ENCODE measurements at regions not wholly inside any gene's neighbourhood (a gene's known extent, or its start where the extent isn't known, plus 50 kb on each side); places are given as distances from the start of the nearest gene placed in this dataset.

DNA sequence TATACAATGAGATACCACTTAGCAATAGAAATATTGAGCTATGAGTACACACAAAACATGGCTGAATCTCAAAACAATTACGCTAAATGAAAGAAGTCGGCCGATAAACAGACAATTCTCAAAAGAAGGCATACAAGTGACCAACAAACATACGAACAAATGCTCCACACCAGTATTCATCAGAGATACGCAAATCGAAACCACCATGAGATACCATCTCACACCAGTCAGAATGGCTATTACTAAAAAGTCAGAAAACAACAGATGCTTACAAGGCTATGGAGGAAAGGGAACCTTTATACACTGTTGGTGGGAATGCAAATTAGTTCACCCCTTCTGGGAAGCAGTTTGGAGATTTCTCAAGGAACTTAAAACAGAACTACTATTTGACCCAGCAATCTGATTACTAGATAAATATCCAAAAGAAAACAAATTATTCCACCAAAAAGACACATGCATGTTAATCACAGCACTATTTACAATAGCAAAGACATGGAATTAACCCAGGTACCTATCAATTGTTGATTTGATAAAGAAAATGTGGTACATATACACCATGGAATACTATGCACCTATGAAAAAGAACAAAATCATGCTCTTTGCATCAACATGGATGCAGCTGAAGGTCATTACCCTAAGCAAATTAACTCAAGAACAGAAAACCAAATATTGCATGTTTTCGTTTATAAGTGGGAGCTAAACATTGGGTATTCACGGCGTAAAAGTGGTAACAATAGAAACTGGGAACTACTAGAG is 90.9 kb upstream of the GRAMD1B start (continued):
- TF ChIP-seq, protein P1, sequence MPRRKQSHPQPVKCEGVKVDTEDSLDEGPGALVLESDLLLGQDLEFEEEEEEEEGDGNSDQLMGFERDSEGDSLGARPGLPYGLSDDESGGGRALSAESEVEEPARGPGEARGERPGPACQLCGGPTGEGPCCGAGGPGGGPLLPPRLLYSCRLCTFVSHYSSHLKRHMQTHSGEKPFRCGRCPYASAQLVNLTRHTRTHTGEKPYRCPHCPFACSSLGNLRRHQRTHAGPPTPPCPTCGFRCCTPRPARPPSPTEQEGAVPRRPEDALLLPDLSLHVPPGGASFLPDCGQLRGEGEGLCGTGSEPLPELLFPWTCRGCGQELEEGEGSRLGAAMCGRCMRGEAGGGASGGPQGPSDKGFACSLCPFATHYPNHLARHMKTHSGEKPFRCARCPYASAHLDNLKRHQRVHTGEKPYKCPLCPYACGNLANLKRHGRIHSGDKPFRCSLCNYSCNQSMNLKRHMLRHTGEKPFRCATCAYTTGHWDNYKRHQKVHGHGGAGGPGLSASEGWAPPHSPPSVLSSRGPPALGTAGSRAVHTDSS (CRISPR knock-in tag; conservative IDR thresholded peaks at IDR 0.05), result no peak
- TF ChIP-seq PPARG (CRISPR knock-in tag; conservative IDR thresholded peaks at IDR 0.05) (no peak), ZNF724P (CRISPR knock-in tag; IDR thresholded peaks at IDR 0.05; ENCODE audit: borderline replicate concordance) (no peak)

DNA sequence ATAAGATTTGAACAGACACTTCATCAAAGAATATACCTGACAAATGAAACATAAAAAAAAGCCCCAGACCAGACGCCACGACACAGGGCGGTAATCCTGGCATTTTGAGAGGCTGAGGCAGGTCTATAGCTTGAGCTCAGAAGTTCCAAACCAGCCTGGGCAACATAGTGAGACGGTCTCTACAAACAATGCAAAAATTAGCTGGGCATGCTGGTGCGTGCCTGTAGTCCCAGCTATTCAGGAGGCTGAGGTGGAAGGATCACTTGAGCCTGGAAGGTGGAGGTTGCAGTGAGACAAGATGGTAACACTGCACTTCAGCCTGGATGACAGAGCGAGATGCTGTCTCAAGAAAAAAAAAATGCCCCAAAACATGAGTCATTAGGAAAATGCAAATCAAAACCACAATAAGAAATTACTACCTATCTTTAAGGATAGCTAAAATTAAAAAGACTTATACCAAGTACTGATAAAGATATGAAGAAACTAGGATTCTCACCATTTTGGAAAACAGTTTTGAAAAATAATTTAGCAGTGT is 91.7 kb upstream of the GRAMD1B start:
- Histone ChIP-seq H3K27me3 (ENCODE audit: control insufficient read depth in 1 of 2, insufficient read depth in 2 of 2, low read length in 2 of 2) (no peaks in the 10 kb centered on the region; a peak in 1 of 5 replicates), H3K4me1 (ENCODE audit: insufficient read depth, low read length) (no peaks in the 10 kb centered on the region), H3K36me3 (replicated peaks in 1 of 2; ENCODE audit: control insufficient read depth in 1 of 2, insufficient read depth in 2 of 2, low read length in 2 of 2) (no peaks in the 10 kb centered on the region), H3K9me3 (ENCODE audit: low read length) (no peaks in the 10 kb centered on the region), H3K4me2 (ENCODE audit: low read depth, low read length) (no peak overlapping the region), H2AFZ (ENCODE audit: low read length) (no peak overlapping the region), H3K4me3 (replicated peaks in 1 of 3; ENCODE audit: insufficient read depth in 1 of 3, low read depth in 2 of 3, low read length in 3 of 3) (no peak overlapping the region), H3K27ac (ENCODE audit: extremely low read length, insufficient read depth, low read length) (no peak overlapping the region), H3K79me2 (ENCODE audit: insufficient read depth, low read length) (no peaks in the 10 kb centered on the region), H3K9ac (ENCODE audit: insufficient read depth, low read depth, low read length) (no peak overlapping the region), H4K20me1 (ENCODE audit: insufficient read depth, low read length) (no peaks in the 10 kb centered on the region)
- intact Hi-C loops (cut with micrococcal nuclease; ENCODE audit: unreplicated experiment), result no loop called here
- no peak for FAIRE-seq
- BruUV-seq (replicated peaks), result no TSS peak
- ChIA-PET CTCF (ENCODE audit: low intra/inter-chr PET ratio, low total read pairs) (no interaction called here), POLR2A (no interaction called here)
- in situ Hi-C loops (cut with HindIII; ENCODE audit: extremely low pct_ligation_motif_present, low pct_unique_long_range_greater_than_20kb), result no loop called here
- WGBS (ENCODE audit: low lambda C conversion rate), result 3% methylated on average over 6 of the region's 6 CpGs
- no peak for DNase-seq (ENCODE audit: low spot score)
- ATAC-seq, result no peak
- TF ChIP-seq SETDB1 (CRISPR knock-in tag; IDR thresholded peaks at IDR 0.05; ENCODE audit: borderline replicate concordance), result no peak
- TF ChIP-seq, protein P2, sequence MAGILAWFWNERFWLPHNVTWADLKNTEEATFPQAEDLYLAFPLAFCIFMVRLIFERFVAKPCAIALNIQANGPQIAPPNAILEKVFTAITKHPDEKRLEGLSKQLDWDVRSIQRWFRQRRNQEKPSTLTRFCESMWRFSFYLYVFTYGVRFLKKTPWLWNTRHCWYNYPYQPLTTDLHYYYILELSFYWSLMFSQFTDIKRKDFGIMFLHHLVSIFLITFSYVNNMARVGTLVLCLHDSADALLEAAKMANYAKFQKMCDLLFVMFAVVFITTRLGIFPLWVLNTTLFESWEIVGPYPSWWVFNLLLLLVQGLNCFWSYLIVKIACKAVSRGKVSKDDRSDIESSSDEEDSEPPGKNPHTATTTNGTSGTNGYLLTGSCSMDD (CRISPR knock-in tag; IDR thresholded peaks at IDR 0.05), result no peak
- TF ChIP-seq, protein P3, sequence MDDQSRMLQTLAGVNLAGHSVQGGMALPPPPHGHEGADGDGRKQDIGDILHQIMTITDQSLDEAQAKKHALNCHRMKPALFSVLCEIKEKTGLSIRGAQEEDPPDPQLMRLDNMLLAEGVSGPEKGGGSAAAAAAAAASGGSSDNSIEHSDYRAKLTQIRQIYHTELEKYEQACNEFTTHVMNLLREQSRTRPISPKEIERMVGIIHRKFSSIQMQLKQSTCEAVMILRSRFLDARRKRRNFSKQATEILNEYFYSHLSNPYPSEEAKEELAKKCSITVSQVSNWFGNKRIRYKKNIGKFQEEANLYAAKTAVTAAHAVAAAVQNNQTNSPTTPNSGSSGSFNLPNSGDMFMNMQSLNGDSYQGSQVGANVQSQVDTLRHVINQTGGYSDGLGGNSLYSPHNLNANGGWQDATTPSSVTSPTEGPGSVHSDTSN (CRISPR knock-in tag; IDR thresholded peaks at IDR 0.05; ENCODE audit: borderline replicate concordance), result no peak
- TF ChIP-seq RNF2 (conservative IDR thresholded peaks at IDR 0.05; ENCODE audit: low read depth), result no peak
- TF ChIP-seq, protein P4, sequence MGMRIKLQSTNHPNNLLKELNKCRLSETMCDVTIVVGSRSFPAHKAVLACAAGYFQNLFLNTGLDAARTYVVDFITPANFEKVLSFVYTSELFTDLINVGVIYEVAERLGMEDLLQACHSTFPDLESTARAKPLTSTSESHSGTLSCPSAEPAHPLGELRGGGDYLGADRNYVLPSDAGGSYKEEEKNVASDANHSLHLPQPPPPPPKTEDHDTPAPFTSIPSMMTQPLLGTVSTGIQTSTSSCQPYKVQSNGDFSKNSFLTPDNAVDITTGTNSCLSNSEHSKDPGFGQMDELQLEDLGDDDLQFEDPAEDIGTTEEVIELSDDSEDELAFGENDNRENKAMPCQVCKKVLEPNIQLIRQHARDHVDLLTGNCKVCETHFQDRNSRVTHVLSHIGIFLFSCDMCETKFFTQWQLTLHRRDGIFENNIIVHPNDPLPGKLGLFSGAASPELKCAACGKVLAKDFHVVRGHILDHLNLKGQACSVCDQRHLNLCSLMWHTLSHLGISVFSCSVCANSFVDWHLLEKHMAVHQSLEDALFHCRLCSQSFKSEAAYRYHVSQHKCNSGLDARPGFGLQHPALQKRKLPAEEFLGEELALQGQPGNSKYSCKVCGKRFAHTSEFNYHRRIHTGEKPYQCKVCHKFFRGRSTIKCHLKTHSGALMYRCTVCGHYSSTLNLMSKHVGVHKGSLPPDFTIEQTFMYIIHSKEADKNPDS (CRISPR knock-in tag; IDR thresholded peaks at IDR 0.05), result no peak
- TF ChIP-seq, protein P5, sequence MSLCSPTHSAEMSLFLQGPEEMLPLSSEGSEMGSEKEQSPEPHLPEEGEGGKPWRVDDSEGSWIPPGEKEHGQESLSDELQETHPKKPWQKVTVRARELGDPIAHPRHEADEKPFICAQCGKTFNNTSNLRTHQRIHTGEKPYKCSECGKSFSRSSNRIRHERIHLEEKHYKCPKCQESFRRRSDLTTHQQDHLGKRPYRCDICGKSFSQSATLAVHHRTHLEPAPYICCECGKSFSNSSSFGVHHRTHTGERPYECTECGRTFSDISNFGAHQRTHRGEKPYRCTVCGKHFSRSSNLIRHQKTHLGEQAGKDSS (CRISPR knock-in tag; IDR thresholded peaks at IDR 0.05; ENCODE audit: borderline replicate concordance, low read depth), result no peak
- no peak for TF ChIP-seq JUND (CRISPR knock-in tag; IDR thresholded peaks at IDR 0.05)

Measured in HepG2 (cell line).